IMR-90 (cell line): ENCODE measurements at regions not wholly inside any gene's neighbourhood (a gene's known extent, or its start where the extent isn't known, plus 50 kb on each side); places are given as distances from the start of the nearest gene placed in this dataset.

ENCODE experiments used
- ATAC-seq: fragments of 200-7000 bp; cut with Tn5 transposase; 2 replicates; pipeline ENCODE4 v1.9.1; 2020; ENCODE audit warnings: low read depth, mild to moderate bottlenecking, moderate library complexity
- BruUV-seq: library from RNA; stranded (reverse); fragments of 400-500 nt; replicated peaks from 2 replicates; lab custom pipeline; 2021; lab: Mats Ljungman, UMichigan
- CTCF ChIA-PET: fragments of 300-600 bp; formaldehyde crosslinking; extraction: SDS; loops from one replicate; lab custom pipeline; 2021; ENCODE audit warnings: antibody characterized with exemption; lab: Yijun Ruan, JAX
- POLR2A ChIA-PET: fragments of 300-600 bp; sonication (Branson Sonifier 250); formaldehyde crosslinking; loops from one replicate; lab custom pipeline; 2022; ENCODE audit warnings: antibody characterized with exemption; ENCODE audit not compliant: unreplicated experiment; lab: Charles Lee
- DNase-seq: peaks from one replicate; pipeline ENCODE4 v3.0.0; 2013
- H2AFZ ChIP-seq: replicated peaks from 2 replicates; pipeline ENCODE3; 2013; ENCODE audit warnings: low read length, mild to moderate bottlenecking; ENCODE audit not compliant: poor library complexity
- H2AK5ac ChIP-seq: 2 replicates; pipeline ENCODE4 v1.6.1; 2013; ENCODE audit warnings: low read depth, low read length, inconsistent platforms
- H2AK9ac ChIP-seq: replicated peaks from 2 replicates; pipeline ENCODE3; 2013; ENCODE audit warnings: mild to moderate bottlenecking, low read depth, low read length, moderate library complexity; ENCODE audit not compliant: poor library complexity
- H2BK120ac ChIP-seq: 2 replicates; pipeline ENCODE4 v1.6.1; 2013; ENCODE audit warnings: low read depth, low read length, inconsistent platforms
- H2BK15ac ChIP-seq: 3 replicates; pipeline ENCODE4 v1.6.1; 2013; ENCODE audit warnings: low read depth, low read length, inconsistent platforms
- H2BK20ac ChIP-seq: 2 replicates; pipeline ENCODE4 v1.6.1; 2013; ENCODE audit warnings: low read depth, mild to moderate bottlenecking, inconsistent platforms, low read length, moderate library complexity
- H2BK5ac ChIP-seq: 2 replicates; pipeline ENCODE4 v1.6.1; 2013; ENCODE audit warnings: mild to moderate bottlenecking, low read depth, low read length, inconsistent platforms; ENCODE audit not compliant: poor library complexity, severe bottlenecking
- H3K14ac ChIP-seq: replicated peaks from 2 replicates; pipeline ENCODE4 v1.6.1; 2013; ENCODE audit warnings: low read depth, low read length, inconsistent platforms
- H3K18ac ChIP-seq: 2 replicates; pipeline ENCODE4 v1.6.1; 2013; ENCODE audit warnings: low read depth, low read length, control low read depth
- H3K23ac ChIP-seq: 2 replicates; pipeline ENCODE4 v1.6.1; 2013; ENCODE audit warnings: low read depth, low read length, inconsistent platforms
- H3K27ac ChIP-seq: 2 replicates; pipeline ENCODE4 v1.5.1; 2013; ENCODE audit warnings: mild to moderate bottlenecking, control low read depth, low read length; ENCODE audit not compliant: insufficient read depth
- H3K27me3 ChIP-seq: 2 replicates; pipeline ENCODE4 v1.6.1; 2013; ENCODE audit warnings: low read length; ENCODE audit not compliant: control insufficient read depth, insufficient read depth
- H3K36me3 ChIP-seq: 2 replicates; pipeline ENCODE4 v1.6.1; 2013; ENCODE audit warnings: low read length, mixed read lengths; ENCODE audit not compliant: control insufficient read depth, insufficient read depth
- H3K4ac ChIP-seq: 2 replicates; pipeline ENCODE4 v1.6.1; 2013; ENCODE audit warnings: low read depth, low read length, inconsistent platforms
- H3K4me1 ChIP-seq: 2 replicates; pipeline ENCODE4 v1.6.1; 2013; ENCODE audit warnings: low read length, mixed read lengths; ENCODE audit not compliant: control insufficient read depth, insufficient read depth
- H3K4me2 ChIP-seq: 2 replicates; pipeline ENCODE4 v1.6.1; 2013; ENCODE audit warnings: low read depth, mild to moderate bottlenecking, control low read depth, low read length, moderate library complexity
- H3K4me3 ChIP-seq: 2 replicates; pipeline ENCODE4 v1.5.1; 2013; ENCODE audit warnings: low read depth, mild to moderate bottlenecking, control low read depth, low read length, moderate library complexity; ENCODE audit not compliant: insufficient read depth
- H3K56ac ChIP-seq: 2 replicates; pipeline ENCODE4 v1.6.1; 2013; ENCODE audit warnings: low read length, inconsistent platforms; ENCODE audit not compliant: insufficient read depth; ENCODE audit errors: extremely low read depth
- H3K79me1 ChIP-seq, 2 experiments: 2 replicates each; pipeline ENCODE4 v1.6.1; 2013; ENCODE audit warnings: low read length in 2 of 2, inconsistent platforms in 1 of 2, low read depth in 1 of 2
- H3K9ac ChIP-seq: 2 replicates; pipeline ENCODE4 v1.6.1; 2013; ENCODE audit warnings: low read depth, low read length, control low read depth
- H3K9me1 ChIP-seq: 2 replicates; pipeline ENCODE4 v1.6.1; 2013; ENCODE audit warnings: low read length, inconsistent platforms; ENCODE audit not compliant: insufficient read depth
- H3K9me3 ChIP-seq: 2 replicates; pipeline ENCODE4 v1.6.1; 2013; ENCODE audit warnings: low read length; ENCODE audit not compliant: control insufficient read depth, insufficient read depth
- H4K20me1 ChIP-seq: 2 replicates; pipeline ENCODE4 v1.6.1; 2013; ENCODE audit warnings: low read length, inconsistent platforms; ENCODE audit not compliant: insufficient read depth
- H4K5ac ChIP-seq: 2 replicates; pipeline ENCODE4 v1.6.1; 2013; ENCODE audit warnings: mild to moderate bottlenecking, low read depth, low read length, control low read depth
- H4K8ac ChIP-seq, 2 experiments: 2 replicates each; pipeline ENCODE4 v1.6.1; 2013; ENCODE audit warnings: low read depth in 2 of 2, low read length in 2 of 2, control low read depth in 1 of 2, inconsistent platforms in 1 of 2
- H4K91ac ChIP-seq: 2 replicates; pipeline ENCODE4 v1.6.1; 2013; ENCODE audit warnings: low read depth, low read length, inconsistent platforms; ENCODE audit not compliant: insufficient read depth
- BHLHE40 ChIP-seq: fragments of 150-350 bp; IDR thresholded peaks from 2 replicates; pipeline ENCODE4 v1.6.1; 2016; ENCODE audit warnings: mild to moderate bottlenecking, low read depth, low read length
- CHD1 ChIP-seq: IDR thresholded peaks from 2 replicates; pipeline ENCODE4 v1.6.1; 2012; ENCODE audit warnings: low read depth, low read length, improper control_type of control experiment
- ELK1 ChIP-seq: fragments of 150-350 bp; IDR thresholded peaks from 2 replicates; pipeline ENCODE4 v1.6.1; 2016; ENCODE audit warnings: low read depth, mild to moderate bottlenecking, low read length, moderate library complexity, borderline replicate concordance
- FOS ChIP-seq: fragments of 150-350 bp; IDR thresholded peaks from 2 replicates; pipeline ENCODE4 v1.6.1; 2016; ENCODE audit warnings: low read depth, low read length
- MAFK ChIP-seq: IDR thresholded peaks from 2 replicates; pipeline ENCODE4 v1.6.1; 2012; ENCODE audit warnings: low read depth, low read length, improper control_type of control experiment
- MXI1 ChIP-seq: IDR thresholded peaks from 2 replicates; pipeline ENCODE4 v1.6.1; 2012; ENCODE audit warnings: low read depth, mild to moderate bottlenecking, low read length, moderate library complexity, borderline replicate concordance
- RAD21 ChIP-seq: IDR thresholded peaks from 2 replicates; pipeline ENCODE4 v1.6.1; 2012; ENCODE audit warnings: low read length, improper control_type of control experiment
- WGBS, 2 experiments: methylation state at CpG; one replicate each; pipeline versions ENCODE4 v1.1.5 to v1.1.7; 2013; ENCODE audit warnings: missing lambda C conversion rate in 2 of 2; ENCODE audit not compliant: insufficient read length in 1 of 2; ENCODE audit errors: extremely low coverage in 2 of 2; 5-methylcytosine and 5-hydroxymethylcytosine counted together
- dilution Hi-C: fragments of 300-500 bp; cut with HindIII; formaldehyde crosslinking; loops from one replicate; pipeline ENCODE4 v1.14.3; 2018; ENCODE audit warnings: low sequenced_read_pairs; ENCODE audit not compliant: unreplicated experiment
- in situ Hi-C: fragments of 300-500 bp; cut with MboI; formaldehyde crosslinking; loops from 3 replicates; pipeline ENCODE4 v1.14.3; 2019; ENCODE audit warnings: low sequenced_read_pairs, inconsistent platforms, mixed read lengths
- intact Hi-C: fragments of 100-400 bp; cut with micrococcal nuclease; formaldehyde crosslinking; loops from 2 replicates; pipeline ENCODE4 v1.10.0; 2022

- Histone ChIP-seq H3K9ac (no peak overlapping the region), H3K4me3 (no peak overlapping the region), H3K4ac (no peak overlapping the region), H3K23ac (no peak overlapping the region), H2BK120ac (no peak overlapping the region), H2BK15ac (no peak overlapping the region), H3K56ac (no peak overlapping the region), H3K4me1 (no peaks in the 10 kb centered on the region), H4K91ac (no peak overlapping the region), H3K14ac (no peak overlapping the region), H3K79me1 (no peaks in the 10 kb centered on the region), H3K36me3 (no peaks in the 10 kb centered on the region), H3K4me2 (no peak overlapping the region), H3K9me3 (no peaks in the 10 kb centered on the region), H4K5ac (no peak overlapping the region), H3K9me1 (no peaks in the 10 kb centered on the region), H2BK5ac (no peak overlapping the region), H4K20me1 (no peaks in the 10 kb centered on the region), H2AFZ (no peak overlapping the region), H2AK9ac (no peak overlapping the region), H3K27me3 (no peaks in the 10 kb centered on the region; the same call in 1 of the 2 replicates), H4K8ac (no peak overlapping the region), H2AK5ac (no peak overlapping the region), H3K18ac (no peak overlapping the region), H2BK20ac (no peak overlapping the region), H3K27ac (no peak overlapping the region)
- in situ Hi-C loops (no loop called here), intact Hi-C loops (no loop called here), dilution Hi-C loops (no loop called here)
- no TSS peak for BruUV-seq
- WGBS, 2 experiments: 100% methylated on average over 1 of the region's 11 CpGs; no CpG with 5 or more reads in 1 of the 2 experiments
- ChIA-PET CTCF (no interaction called here), POLR2A (no interaction called here)
- ATAC-seq (no peak), DNase-seq (no peak)
- no peak for TF ChIP-seq MXI1
- TF ChIP-seq MAFK: no peak
- TF ChIP-seq FOS: no peak
- no peak for TF ChIP-seq ELK1
- no peak for TF ChIP-seq CHD1
- TF ChIP-seq BHLHE40: no peak
- TF ChIP-seq RAD21: no peak
These were observed 403.5 kb downstream of the USP25 start for GRCh38 chr21:16133248-16133647.
